Fibroblast of villous mesenchyme (primary cell): ENCODE measurements at regions not wholly inside any gene's neighbourhood (a gene's known extent, or its start where the extent isn't known, plus 50 kb on each side); places are given as distances from the start of the nearest gene placed in this dataset.

Source experiments
- DNase-seq: peaks from one replicate; pipeline ENCODE4 v3.0.0-alpha.2; 2010; ENCODE audit warnings: low read depth
- H3K4me3 ChIP-seq: 2 replicates; pipeline ENCODE4 v1.5.1; 2011; ENCODE audit warnings: low read depth, mild to moderate bottlenecking, low read length
- TF ChIP-seq, protein P1 (sequence below): IDR thresholded peaks from 2 replicates; pipeline ENCODE4 v1.5.1; 2012; ENCODE audit warnings: low read depth, mild to moderate bottlenecking, low read length; ENCODE audit not compliant: insufficient read depth

- DNase-seq = no peak
- no peak overlapping the region for H3K4me3 ChIP-seq
- TF ChIP-seq, protein P1, sequence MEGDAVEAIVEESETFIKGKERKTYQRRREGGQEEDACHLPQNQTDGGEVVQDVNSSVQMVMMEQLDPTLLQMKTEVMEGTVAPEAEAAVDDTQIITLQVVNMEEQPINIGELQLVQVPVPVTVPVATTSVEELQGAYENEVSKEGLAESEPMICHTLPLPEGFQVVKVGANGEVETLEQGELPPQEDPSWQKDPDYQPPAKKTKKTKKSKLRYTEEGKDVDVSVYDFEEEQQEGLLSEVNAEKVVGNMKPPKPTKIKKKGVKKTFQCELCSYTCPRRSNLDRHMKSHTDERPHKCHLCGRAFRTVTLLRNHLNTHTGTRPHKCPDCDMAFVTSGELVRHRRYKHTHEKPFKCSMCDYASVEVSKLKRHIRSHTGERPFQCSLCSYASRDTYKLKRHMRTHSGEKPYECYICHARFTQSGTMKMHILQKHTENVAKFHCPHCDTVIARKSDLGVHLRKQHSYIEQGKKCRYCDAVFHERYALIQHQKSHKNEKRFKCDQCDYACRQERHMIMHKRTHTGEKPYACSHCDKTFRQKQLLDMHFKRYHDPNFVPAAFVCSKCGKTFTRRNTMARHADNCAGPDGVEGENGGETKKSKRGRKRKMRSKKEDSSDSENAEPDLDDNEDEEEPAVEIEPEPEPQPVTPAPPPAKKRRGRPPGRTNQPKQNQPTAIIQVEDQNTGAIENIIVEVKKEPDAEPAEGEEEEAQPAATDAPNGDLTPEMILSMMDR = no peak
These were observed 807.1 kb upstream of the KCND2 start for GRCh38 chr7:119465798-119466305.

- no peak for DNase-seq
- no peak overlapping the region for H3K4me3 ChIP-seq
- TF ChIP-seq, protein P1 = no peak
These were observed 800.5 kb upstream of the KCND2 start for GRCh38 chr7:119472408-119473038.

DNA sequence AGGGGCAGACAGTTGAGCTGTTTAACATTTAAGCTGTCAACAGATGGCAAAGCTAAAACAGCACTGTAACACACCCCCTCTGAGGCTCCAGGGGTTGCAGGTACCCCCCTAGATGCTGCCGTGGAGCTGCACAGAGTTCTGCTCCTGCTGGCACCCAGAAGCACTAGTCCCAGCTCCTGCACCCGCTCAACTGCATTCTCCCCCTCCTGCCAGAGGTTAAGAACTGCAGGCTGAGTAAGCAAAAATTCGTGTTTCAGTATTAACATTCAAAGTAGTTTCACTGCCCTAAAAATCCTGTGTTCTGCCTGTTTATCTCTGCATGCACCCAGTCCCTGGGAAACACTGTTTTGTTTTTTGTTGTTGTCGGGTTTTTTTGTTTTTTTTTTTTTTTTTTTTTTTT lies 790.8 kb upstream of the KCND2 start:
- TF ChIP-seq, protein P1 = peak; percentile 56
- H3K4me3 ChIP-seq = no peak overlapping the region
- DNase-seq = peak; percentile 13

GRCh38 chr7:119482671-119483070 lies 790.3 kb upstream of the KCND2 start:
- TF ChIP-seq, protein P1 = no peak
- DNase-seq = no peak
- no peak overlapping the region for H3K4me3 ChIP-seq

DNA sequence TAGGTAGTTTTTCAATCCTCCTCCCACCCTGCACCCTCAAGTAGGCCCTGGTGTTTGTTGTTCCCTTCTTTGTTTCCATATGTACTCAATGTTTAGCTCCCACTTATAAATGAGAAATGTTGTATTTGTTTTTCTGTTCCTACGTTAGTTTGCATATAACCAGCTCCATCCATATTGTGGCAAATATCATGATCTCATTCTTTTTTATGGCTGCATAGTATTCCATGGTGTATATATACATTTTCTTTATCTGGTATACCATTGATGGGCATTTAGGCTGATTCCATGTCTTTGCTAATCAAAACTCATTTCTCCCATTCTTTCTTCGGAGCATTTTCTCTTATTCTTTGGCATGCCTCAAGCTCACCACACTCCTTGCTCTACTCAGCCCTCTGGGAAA lies 789.6 kb upstream of the KCND2 start:
- TF ChIP-seq, protein P1 = no peak
- no peak overlapping the region for H3K4me3 ChIP-seq
- DNase-seq = no peak

DNA sequence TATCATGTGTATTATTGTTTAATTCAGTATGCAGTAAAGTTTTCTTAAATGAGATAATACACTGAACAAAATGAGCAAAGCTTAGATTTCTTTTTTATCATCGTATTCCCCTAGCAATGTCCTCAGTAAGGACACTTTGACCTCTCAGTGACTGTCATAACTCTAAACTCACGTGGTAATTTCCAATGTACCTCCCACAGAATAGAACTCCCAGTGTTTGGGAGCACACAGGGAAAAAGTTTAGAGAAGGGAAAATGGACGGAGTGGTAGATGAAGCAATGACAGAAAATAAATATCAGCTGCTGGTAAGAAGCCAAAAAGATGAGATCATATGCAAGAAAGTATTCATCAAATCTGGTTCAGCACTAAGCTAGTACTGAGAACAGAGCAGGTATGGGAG lies 758.6 kb upstream of the KCND2 start:
- no peak for DNase-seq
- TF ChIP-seq, protein P1 = no peak
- no peak overlapping the region for H3K4me3 ChIP-seq

DNA sequence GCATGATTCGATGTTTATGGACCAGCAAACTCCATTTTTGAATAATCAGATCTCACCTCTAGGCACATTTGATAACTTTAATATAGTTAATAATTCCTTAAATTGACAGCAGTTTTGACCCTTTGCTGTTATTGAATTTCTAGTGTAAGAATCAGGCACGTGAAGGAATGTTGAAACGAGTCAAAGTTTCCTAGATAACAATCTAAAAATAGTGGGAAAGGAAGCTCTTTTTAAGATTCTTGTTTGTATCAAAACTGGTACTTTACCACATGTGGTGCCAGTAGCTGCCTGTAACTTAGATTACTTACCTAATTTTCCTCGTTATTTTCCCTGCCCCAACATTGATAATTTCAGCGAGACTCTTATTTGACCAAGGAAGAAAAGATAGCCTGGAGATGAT lies 757.8 kb upstream of the KCND2 start:
- no peak for DNase-seq
- H3K4me3 ChIP-seq = no peak overlapping the region
- TF ChIP-seq, protein P1 = no peak
